ENCODE measurements at regions not wholly inside any gene's neighbourhood (a gene's known extent, or its start where the extent isn't known, plus 50 kb on each side); places are given as distances from the start of the nearest gene placed in this dataset.

- no peak for DNase-seq
- Histone ChIP-seq H3K27me3 (peaks cover 0 to 14% (median 0%) of the 10 kb centered on the region in 3 donors), H3K4me1 (no peaks in the 10 kb centered on the region), H3K36me3 (no peaks in the 10 kb centered on the region), H3K27ac (no peak overlapping the region), H3K9me3 (no peaks in the 10 kb centered on the region), H3K4me3 (no peak overlapping the region)
- no peak for TF ChIP-seq EP300 (IDR thresholded peaks at IDR 0.05)
- TF ChIP-seq CTCF (IDR thresholded peaks at IDR 0.05), result no peak
- no peak for TF ChIP-seq POLR2A (IDR thresholded peaks at IDR 0.05)
- no peak for TF ChIP-seq POLR2AphosphoS5 (IDR thresholded peaks at IDR 0.05)
- WGBS, 2 donors, result 79 to 88% methylated on average over 4 of the region's 4 CpGs
- intact Hi-C loops (cut with DNase I), result no loop called here
Measured at GRCh38 chr1:5010236-5010635, 355.8 kb downstream of the AJAP1 start.

GRCh38 chr1:5009376-5010065 lies 355.1 kb downstream of the AJAP1 start:
- TF ChIP-seq EP300 (IDR thresholded peaks at IDR 0.05) (no peak), POLR2AphosphoS5 (IDR thresholded peaks at IDR 0.05) (no peak), POLR2A (IDR thresholded peaks at IDR 0.05) (no peak), CTCF (IDR thresholded peaks at IDR 0.05) (no peak)
- WGBS, 2 donors, result 41 to 57% methylated on average over 7 of the region's 7 CpGs

GRCh38 chr1:5005171-5005570 lies 350.8 kb downstream of the AJAP1 start:
- no peak for TF ChIP-seq POLR2A (IDR thresholded peaks at IDR 0.05)
- TF ChIP-seq CTCF (IDR thresholded peaks at IDR 0.05), result no peak
- no peak for TF ChIP-seq POLR2AphosphoS5 (IDR thresholded peaks at IDR 0.05)
- no peak for TF ChIP-seq EP300 (IDR thresholded peaks at IDR 0.05)
- intact Hi-C loops (cut with DNase I), result no loop called here

More at GRCh38 chr1:5009376-5010065, 355.1 kb downstream of the AJAP1 start:
- intact Hi-C loops (cut with DNase I), result no loop called here
- DNase-seq, result no peak
- Histone ChIP-seq H3K27ac (no peak overlapping the region), H3K9me3 (no peaks in the 10 kb centered on the region), H3K4me3 (no peak overlapping the region), H3K4me1 (no peaks in the 10 kb centered on the region), H3K36me3 (no peaks in the 10 kb centered on the region), H3K27me3 (peaks cover 0 to 13% (median 0%) of the 10 kb centered on the region in 3 donors)

GRCh38 chr1:5002676-5003075 lies 348.3 kb downstream of the AJAP1 start:
- Histone ChIP-seq H3K9me3 (no peaks in the 10 kb centered on the region), H3K4me1 (no peaks in the 10 kb centered on the region), H3K27ac (no peak overlapping the region), H3K36me3 (no peaks in the 10 kb centered on the region), H3K4me3 (no peak overlapping the region), H3K27me3 (no peaks in the 10 kb centered on the region)
- intact Hi-C loops (cut with DNase I), result no loop called here
- WGBS, 2 donors, result 77 to 93% methylated on average over 2 of the region's 2 CpGs
- TF ChIP-seq CTCF (IDR thresholded peaks at IDR 0.05) (no peak), EP300 (IDR thresholded peaks at IDR 0.05) (no peak)
- DNase-seq, result no peak

More at GRCh38 chr1:5005171-5005570, 350.8 kb downstream of the AJAP1 start:
- DNase-seq, result no peak
- H3K36me3 ChIP-seq, result no peaks in the 10 kb centered on the region
- H3K27ac ChIP-seq, result no peak overlapping the region
- H3K4me3 ChIP-seq, result no peak overlapping the region
- H3K27me3 ChIP-seq, result peaks cover 0 to 4% (median 0%) of the 10 kb centered on the region in 3 donors
- H3K9me3 ChIP-seq, result no peaks in the 10 kb centered on the region
- WGBS, 2 donors, result 74 to 77% methylated on average over 6 of the region's 6 CpGs
- H3K4me1 ChIP-seq, result no peaks in the 10 kb centered on the region

GRCh38 chr1:5001466-5001865 lies 347.1 kb downstream of the AJAP1 start:
- no peak overlapping the region for H3K4me3 ChIP-seq

More at GRCh38 chr1:5001466-5001865, 347.1 kb downstream of the AJAP1 start:
- H3K9me3 ChIP-seq, result no peaks in the 10 kb centered on the region
- no peak overlapping the region for H3K27ac ChIP-seq
- H3K36me3 ChIP-seq, result no peaks in the 10 kb centered on the region
- intact Hi-C loops (cut with DNase I), result no loop called here
- no peak for DNase-seq
- H3K4me1 ChIP-seq, result no peaks in the 10 kb centered on the region
- WGBS, 2 donors, result 46 to 54% methylated on average over 5 of the region's 5 CpGs
- H3K27me3 ChIP-seq, result no peaks in the 10 kb centered on the region
- TF ChIP-seq POLR2AphosphoS5 (IDR thresholded peaks at IDR 0.05) (no peak), CTCF (IDR thresholded peaks at IDR 0.05) (no peak)
